ENCODE measurements at regions not wholly inside any gene's neighbourhood (a gene's known extent, or its start where the extent isn't known, plus 50 kb on each side); places are given as distances from the start of the nearest gene placed in this dataset.

GRCh38 chr10:100655760-100656421 is 89.5 kb upstream of the PAX2 start:
- Histone ChIP-seq H3K9me2 (replicated peaks; ENCODE audit: insufficient read depth, low read length) (no peaks in the 10 kb centered on the region), H3K4me2 (ENCODE audit: low read depth, low read length, poor library complexity, severe bottlenecking) (no peak overlapping the region), H3K27ac (ENCODE audit: low read depth, low read length) (no peak overlapping the region), H3K79me2 (ENCODE audit: insufficient read depth, low read length) (no peaks in the 10 kb centered on the region), H3K27me3 (ENCODE audit: low read length) (no peaks in the 10 kb centered on the region), H3K36me3 (ENCODE audit: low read length) (no peaks in the 10 kb centered on the region), H3K9me3 (ENCODE audit: insufficient read depth, low read length) (no peaks in the 10 kb centered on the region), H2AFZ (ENCODE audit: low read depth, low read length, severe bottlenecking) (no peak overlapping the region), H4K20me1 (ENCODE audit: low read depth, low read length) (no peaks in the 10 kb centered on the region), H3F3A (ENCODE audit: insufficient read depth) (no peaks in the 10 kb centered on the region), H3K4me3 (ENCODE audit: insufficient read depth, low read length, poor library complexity, severe bottlenecking) (no peak overlapping the region), H3K9ac (ENCODE audit: low read length) (no peak overlapping the region)
- TF ChIP-seq CTCF (IDR thresholded peaks at IDR 0.05; ENCODE audit: insufficient read depth, low read length, poor library complexity, severe bottlenecking) (no peak), EZH2phosphoT487 (conservative IDR thresholded peaks at IDR 0.05; ENCODE audit: low read length) (no peak)

GRCh38 chr10:100656454-100656853 is 88.9 kb upstream of the PAX2 start:
- H3K27me3 ChIP-seq (ENCODE audit: low read length) = no peaks in the 10 kb centered on the region
- no peak overlapping the region for H3K4me2 ChIP-seq (ENCODE audit: low read depth, low read length, poor library complexity, severe bottlenecking)

GRCh38 chr10:100658269-100658668 is 87.1 kb upstream of the PAX2 start:
- no peak overlapping the region for H2AFZ ChIP-seq (ENCODE audit: low read depth, low read length, severe bottlenecking)
- no peaks in the 10 kb centered on the region for H3K36me3 ChIP-seq (ENCODE audit: low read length)
- H4K20me1 ChIP-seq (ENCODE audit: low read depth, low read length) = no peaks in the 10 kb centered on the region
- TF ChIP-seq CTCF (IDR thresholded peaks at IDR 0.05; ENCODE audit: insufficient read depth, low read length, poor library complexity, severe bottlenecking) (no peak), EZH2phosphoT487 (conservative IDR thresholded peaks at IDR 0.05; ENCODE audit: low read length) (no peak)
- no peaks in the 10 kb centered on the region for H3K9me3 ChIP-seq (ENCODE audit: insufficient read depth, low read length)
- H3F3A ChIP-seq (ENCODE audit: insufficient read depth) = no peaks in the 10 kb centered on the region
- no peaks in the 10 kb centered on the region for H3K9me2 ChIP-seq (replicated peaks; ENCODE audit: insufficient read depth, low read length)
- no peaks in the 10 kb centered on the region for H3K79me2 ChIP-seq (ENCODE audit: insufficient read depth, low read length)
- H3K4me2 ChIP-seq (ENCODE audit: low read depth, low read length, poor library complexity, severe bottlenecking) = no peak overlapping the region
- H3K27me3 ChIP-seq (ENCODE audit: low read length) = no peaks in the 10 kb centered on the region
- H3K9ac ChIP-seq (ENCODE audit: low read length) = no peak overlapping the region
- H3K4me3 ChIP-seq (ENCODE audit: insufficient read depth, low read length, poor library complexity, severe bottlenecking) = no peak overlapping the region
- H3K27ac ChIP-seq (ENCODE audit: low read depth, low read length) = no peak overlapping the region

More at GRCh38 chr10:100656454-100656853, 88.9 kb upstream of the PAX2 start:
- Histone ChIP-seq H3K27ac (ENCODE audit: low read depth, low read length) (no peak overlapping the region), H3K9me3 (ENCODE audit: insufficient read depth, low read length) (no peaks in the 10 kb centered on the region), H3K4me3 (ENCODE audit: insufficient read depth, low read length, poor library complexity, severe bottlenecking) (no peak overlapping the region), H3K9me2 (replicated peaks; ENCODE audit: insufficient read depth, low read length) (no peaks in the 10 kb centered on the region), H3F3A (ENCODE audit: insufficient read depth) (no peaks in the 10 kb centered on the region), H3K9ac (ENCODE audit: low read length) (no peak overlapping the region), H3K79me2 (ENCODE audit: insufficient read depth, low read length) (no peaks in the 10 kb centered on the region), H2AFZ (ENCODE audit: low read depth, low read length, severe bottlenecking) (no peak overlapping the region), H4K20me1 (ENCODE audit: low read depth, low read length) (no peaks in the 10 kb centered on the region), H3K36me3 (ENCODE audit: low read length) (no peaks in the 10 kb centered on the region)
- TF ChIP-seq EZH2phosphoT487 (conservative IDR thresholded peaks at IDR 0.05; ENCODE audit: low read length) (no peak), CTCF (IDR thresholded peaks at IDR 0.05; ENCODE audit: insufficient read depth, low read length, poor library complexity, severe bottlenecking) (no peak)
